ENCODE measurements at regions not wholly inside any gene's neighbourhood (a gene's known extent, or its start where the extent isn't known, plus 50 kb on each side); places are given as distances from the start of the nearest gene placed in this dataset.

- no peaks in the 10 kb centered on the region for H3K27me3 Mint-ChIP-seq
- H3K4me1 Mint-ChIP-seq (ENCODE audit: low read depth) = peaks cover 32% of the 10 kb centered on the region
- no peak overlapping the region for H3K4me3 Mint-ChIP-seq (ENCODE audit: low read depth)
- peak overlapping the region; percentile 38 for H3K27ac Mint-ChIP-seq
- H3K36me3 Mint-ChIP-seq (ENCODE audit: insufficient read depth) = no peaks in the 10 kb centered on the region
- DNase-seq (ENCODE audit: low spot score, unreplicated experiment) = no peak
- H3K9me3 Mint-ChIP-seq (ENCODE audit: low read depth) = no peaks in the 10 kb centered on the region
- no peak for TF ChIP-seq CTCF (IDR thresholded peaks at IDR 0.05; ENCODE audit: unreplicated experiment)
Observed at GRCh38 chr13:29926098-29926476, 75.7 kb upstream of the UBL3 start.

- Mint-ChIP-seq H3K9me3 (ENCODE audit: low read depth) (no peaks in the 10 kb centered on the region), H3K4me1 (ENCODE audit: low read depth) (peaks cover 32% of the 10 kb centered on the region), H3K4me3 (ENCODE audit: low read depth) (no peak overlapping the region), H3K36me3 (ENCODE audit: insufficient read depth) (no peaks in the 10 kb centered on the region), H3K27me3 (no peaks in the 10 kb centered on the region), H3K27ac (peak overlapping the region; percentile 38)
- no peak for DNase-seq (ENCODE audit: low spot score, unreplicated experiment)
- no peak for TF ChIP-seq CTCF (IDR thresholded peaks at IDR 0.05; ENCODE audit: unreplicated experiment)
Observed at GRCh38 chr13:29925457-29926097, 75.2 kb upstream of the UBL3 start.

- H3K36me3 Mint-ChIP-seq (ENCODE audit: insufficient read depth) = no peaks in the 10 kb centered on the region
Observed at GRCh38 chr13:29924482-29925350, 74.3 kb upstream of the UBL3 start.

GRCh38 chr13:29923554-29924481, 73.4 kb upstream of the UBL3 start:
- Mint-ChIP-seq H3K27me3 (no peaks in the 10 kb centered on the region), H3K4me3 (ENCODE audit: low read depth) (no peak overlapping the region), H3K27ac (peak overlapping the region; percentile 99), H3K4me1 (ENCODE audit: low read depth) (peaks cover 38% of the 10 kb centered on the region), H3K9me3 (ENCODE audit: low read depth) (no peaks in the 10 kb centered on the region), H3K36me3 (ENCODE audit: insufficient read depth) (no peaks in the 10 kb centered on the region)
- TF ChIP-seq CTCF (IDR thresholded peaks at IDR 0.05; ENCODE audit: unreplicated experiment) = peak; percentile 94
- peak; percentile 53 for DNase-seq (ENCODE audit: low spot score, unreplicated experiment)

More at GRCh38 chr13:29924482-29925350, 74.3 kb upstream of the UBL3 start:
- peaks cover 38% of the 10 kb centered on the region for H3K4me1 Mint-ChIP-seq (ENCODE audit: low read depth)
- DNase-seq (ENCODE audit: low spot score, unreplicated experiment) = no peak
- no peak overlapping the region for H3K4me3 Mint-ChIP-seq (ENCODE audit: low read depth)
- H3K9me3 Mint-ChIP-seq (ENCODE audit: low read depth) = no peaks in the 10 kb centered on the region
- H3K27ac Mint-ChIP-seq = peak overlapping the region; percentile 99
- TF ChIP-seq CTCF (IDR thresholded peaks at IDR 0.05; ENCODE audit: unreplicated experiment) = peak; percentile 0
- no peaks in the 10 kb centered on the region for H3K27me3 Mint-ChIP-seq

GRCh38 chr13:29922896-29923295, 72.5 kb upstream of the UBL3 start:
- no peak for TF ChIP-seq CTCF (IDR thresholded peaks at IDR 0.05; ENCODE audit: unreplicated experiment)
- Mint-ChIP-seq H3K27ac (peak overlapping the region; percentile 99), H3K27me3 (no peaks in the 10 kb centered on the region), H3K4me3 (ENCODE audit: low read depth) (no peak overlapping the region), H3K36me3 (ENCODE audit: insufficient read depth) (no peaks in the 10 kb centered on the region), H3K9me3 (ENCODE audit: low read depth) (peaks cover 4% of the 10 kb centered on the region), H3K4me1 (ENCODE audit: low read depth) (peaks cover 38% of the 10 kb centered on the region)
- no peak for DNase-seq (ENCODE audit: low spot score, unreplicated experiment)
